COR-L47 (cell line): ENCODE measurements at regions not wholly inside any gene's neighbourhood (a gene's known extent, or its start where the extent isn't known, plus 50 kb on each side); places are given as distances from the start of the nearest gene placed in this dataset.
A peak's percentile ranks its signal among the peaks of the same experiment; 100 is the strongest.

ENCODE experiments used
- DNase-seq: peaks from one replicate; lab custom pipeline; 2025; lab: John Stamatoyannopoulos, UW

DNA sequence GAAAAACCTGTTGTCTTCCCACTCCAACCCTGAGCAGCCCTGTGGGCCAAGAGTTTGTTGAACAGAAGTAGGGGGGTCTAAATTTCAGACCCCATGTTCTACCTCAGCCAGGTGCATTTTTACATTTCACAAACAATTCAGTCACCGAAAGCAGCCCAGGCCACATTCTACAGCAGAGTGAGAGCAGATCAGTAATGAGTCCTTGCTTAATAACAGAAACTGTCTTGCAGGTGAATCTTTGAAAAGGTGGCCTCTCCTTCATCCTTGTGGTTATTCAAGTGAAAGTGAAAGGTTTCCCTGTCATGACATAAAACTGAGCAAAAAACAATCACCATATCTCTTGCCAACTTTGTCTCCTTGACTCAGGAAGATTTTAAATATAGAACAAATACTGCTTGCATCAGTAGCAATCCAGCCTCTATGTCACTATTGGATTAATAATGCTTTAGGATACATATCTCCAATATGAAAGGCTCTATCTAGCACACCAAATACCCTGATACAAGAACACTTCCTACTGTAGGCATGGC lies 670.2 kb downstream of the DIAPH3 start:
- no peak for DNase-seq

DNA sequence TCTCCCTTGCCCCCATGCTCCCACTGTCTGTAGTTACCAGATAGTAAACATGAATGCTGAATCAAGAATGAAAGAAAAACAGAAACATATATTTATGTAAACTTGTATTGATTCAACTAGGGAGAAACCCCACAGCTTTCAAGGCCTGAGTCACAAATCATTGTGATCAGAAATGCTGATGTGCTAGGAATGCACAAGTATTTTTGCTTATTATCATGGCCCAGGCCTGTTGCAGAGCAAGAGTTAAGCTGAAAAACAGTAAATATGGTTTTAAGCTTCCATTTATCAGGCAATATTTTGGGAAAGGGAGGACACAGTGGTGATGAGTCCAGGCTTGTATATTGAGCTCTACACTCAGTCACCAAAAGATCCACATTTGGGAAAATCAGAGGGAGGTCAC lies 669.6 kb downstream of the DIAPH3 start:
- DNase-seq = no peak

DNA sequence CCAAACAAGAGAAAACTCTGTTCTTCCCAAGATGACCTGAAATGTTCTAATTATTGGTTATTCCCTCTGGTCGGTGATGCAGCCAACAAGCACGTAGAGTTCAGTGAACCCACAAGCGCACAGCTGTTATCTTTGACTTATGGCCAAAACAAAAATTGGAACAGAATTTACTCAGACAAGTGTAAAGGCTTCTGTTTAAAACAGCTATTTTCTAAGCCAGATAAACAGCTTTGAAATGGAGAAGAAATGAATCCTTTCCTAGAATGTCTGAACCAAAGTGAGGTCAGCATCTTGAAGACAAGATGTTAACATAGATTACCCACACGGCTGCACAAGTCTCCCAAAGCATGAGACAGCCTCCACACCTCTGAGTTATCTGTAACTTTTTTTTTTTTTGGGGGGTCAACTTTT lies 669.2 kb downstream of the DIAPH3 start:
- no peak for DNase-seq

DNA sequence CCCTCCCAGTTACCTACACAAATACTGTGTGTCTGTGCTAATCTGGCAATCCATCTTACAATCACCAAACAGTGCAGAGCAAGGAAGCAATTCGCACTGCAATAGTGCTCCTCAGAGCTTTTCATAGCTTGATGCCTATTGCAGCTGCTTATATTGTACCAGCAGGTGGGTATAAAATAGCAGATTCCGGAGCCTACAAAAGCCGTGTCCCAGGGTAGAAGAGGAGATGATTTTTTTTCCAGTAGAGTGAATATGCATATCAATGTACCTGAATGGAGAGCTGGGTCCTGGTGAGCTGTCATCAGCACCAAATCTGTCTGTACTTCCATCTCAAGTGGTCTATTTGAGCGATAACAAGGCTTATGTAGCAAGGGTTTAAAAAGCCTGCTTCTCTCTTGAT lies 668.4 kb downstream of the DIAPH3 start:
- no peak for DNase-seq

GRCh38 chr13:59495936-59496512 lies 667.7 kb downstream of the DIAPH3 start:
- DNase-seq = no peak

DNA sequence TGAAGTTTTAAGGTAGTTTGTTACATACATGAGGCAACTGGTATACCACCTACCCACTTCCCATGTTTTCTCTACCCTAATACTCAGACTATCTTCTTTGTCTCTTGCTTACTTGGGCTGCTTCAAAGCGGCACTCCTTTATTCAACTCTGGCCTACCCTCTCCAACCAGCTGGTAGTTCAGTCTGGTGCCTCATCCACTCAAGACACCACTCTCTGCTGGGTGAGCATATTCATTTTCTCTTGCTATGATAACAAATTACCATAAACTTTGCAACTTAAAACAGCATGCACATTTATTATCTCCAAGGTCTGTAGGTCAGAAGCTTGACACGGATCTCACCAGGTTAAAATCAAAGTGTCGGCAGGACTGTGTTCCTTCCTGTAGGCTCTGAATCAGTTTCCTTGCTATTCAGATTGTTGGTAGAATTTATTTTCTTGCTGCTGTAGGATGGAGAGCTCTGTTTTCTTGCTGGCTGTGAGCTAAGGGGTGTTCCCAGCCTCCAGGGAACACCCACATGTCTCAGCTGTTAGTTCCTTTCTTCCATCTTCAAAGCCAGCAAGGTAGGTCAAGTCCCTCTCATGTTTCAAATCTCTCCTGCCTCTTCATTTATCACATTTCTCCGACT lies 666.0 kb downstream of the DIAPH3 start:
- DNase-seq = no peak

- DNase-seq = no peak
Observed at GRCh38 chr13:59501004-59501403, 662.7 kb downstream of the DIAPH3 start.

- DNase-seq = no peak
Observed at GRCh38 chr13:59504407-59504806, 659.3 kb downstream of the DIAPH3 start.

GRCh38 chr13:59510386-59510785 lies 653.3 kb downstream of the DIAPH3 start:
- no peak for DNase-seq

DNA sequence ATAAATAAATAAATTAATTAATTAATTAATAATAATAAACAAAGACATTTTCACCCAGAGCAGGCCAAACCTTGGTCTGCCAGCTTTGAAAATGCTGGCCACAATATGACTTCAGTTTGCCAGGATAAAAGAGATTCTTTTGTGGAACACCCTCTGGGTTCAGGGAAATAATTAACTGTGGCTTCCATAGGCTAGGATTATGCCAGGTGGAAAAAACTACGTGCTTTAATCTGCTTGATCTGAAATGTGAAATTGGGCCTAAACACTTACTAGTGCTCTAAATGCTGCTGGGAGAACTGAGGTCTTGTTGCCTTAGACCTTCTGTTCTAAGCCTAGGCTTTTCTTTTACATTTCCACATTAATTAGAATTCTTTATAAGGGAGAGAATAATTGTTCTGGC lies 650.0 kb downstream of the DIAPH3 start:
- no peak for DNase-seq

- DNase-seq = no peak
Observed at GRCh38 chr13:59514316-59514715, 649.4 kb downstream of the DIAPH3 start.

DNA sequence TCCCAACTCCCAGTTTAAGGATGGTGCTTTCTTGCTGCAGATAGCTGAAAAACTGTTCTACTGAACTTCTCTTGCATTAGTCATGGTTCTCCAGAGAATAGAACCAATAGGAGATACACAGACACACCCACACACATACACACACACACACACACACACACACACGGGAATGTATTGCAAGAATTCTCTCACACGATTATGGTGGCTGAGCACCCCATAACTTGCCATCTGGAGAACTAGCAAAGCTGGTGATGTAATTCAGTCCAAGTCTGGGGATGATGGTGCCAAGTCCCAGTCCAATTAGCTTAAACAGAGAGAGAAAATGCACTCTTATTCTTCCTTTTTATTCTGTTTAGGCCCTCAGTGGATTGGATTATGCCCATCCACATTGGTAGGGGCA lies 643.9 kb downstream of the DIAPH3 start:
- DNase-seq = no peak

- DNase-seq = no peak
Observed at GRCh38 chr13:59521549-59521948, 642.2 kb downstream of the DIAPH3 start.

DNA sequence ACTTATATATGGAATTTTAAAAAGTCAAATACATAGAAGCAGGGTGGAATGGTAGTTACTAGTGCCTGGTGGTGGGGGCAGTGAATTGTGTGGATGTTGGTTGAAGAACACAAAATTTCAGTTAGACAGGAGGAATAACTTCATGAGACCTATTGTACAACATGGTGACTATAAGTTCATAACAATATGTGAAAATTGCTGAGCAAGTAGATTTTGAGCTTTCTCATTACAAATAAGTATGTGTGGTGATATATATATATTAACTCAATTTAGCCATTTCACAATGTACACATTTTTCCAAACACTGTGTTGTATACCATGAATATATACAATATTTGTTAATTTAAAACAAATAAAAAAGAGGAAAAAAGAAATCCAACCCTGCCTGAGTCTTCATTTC lies 641.1 kb downstream of the DIAPH3 start:
- no peak for DNase-seq

DNA sequence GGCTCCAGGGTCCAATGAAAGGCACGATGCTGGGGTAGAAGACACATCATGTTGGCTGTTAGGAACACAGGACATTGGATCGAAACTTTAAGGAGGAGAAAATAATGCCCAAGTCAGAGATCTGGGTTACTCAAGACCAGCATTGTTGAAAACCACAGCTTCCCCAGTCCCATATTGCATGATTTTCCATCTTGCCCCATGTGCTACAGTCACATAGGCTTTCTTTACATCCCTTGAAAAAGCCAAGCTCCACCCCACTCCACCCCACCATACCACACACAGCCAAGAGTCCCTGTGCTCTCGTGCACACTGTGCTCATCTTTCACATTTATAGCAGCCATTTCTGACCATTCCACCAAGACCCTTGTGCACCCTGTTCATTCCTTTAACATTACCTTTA lies 636.2 kb downstream of the DIAPH3 start:
- DNase-seq = no peak

GRCh38 chr13:59531571-59532091 lies 632.1 kb downstream of the DIAPH3 start:
- DNase-seq = peak; percentile 87

GRCh38 chr13:59532405-59532804 lies 631.3 kb downstream of the DIAPH3 start:
- no peak for DNase-seq

DNA sequence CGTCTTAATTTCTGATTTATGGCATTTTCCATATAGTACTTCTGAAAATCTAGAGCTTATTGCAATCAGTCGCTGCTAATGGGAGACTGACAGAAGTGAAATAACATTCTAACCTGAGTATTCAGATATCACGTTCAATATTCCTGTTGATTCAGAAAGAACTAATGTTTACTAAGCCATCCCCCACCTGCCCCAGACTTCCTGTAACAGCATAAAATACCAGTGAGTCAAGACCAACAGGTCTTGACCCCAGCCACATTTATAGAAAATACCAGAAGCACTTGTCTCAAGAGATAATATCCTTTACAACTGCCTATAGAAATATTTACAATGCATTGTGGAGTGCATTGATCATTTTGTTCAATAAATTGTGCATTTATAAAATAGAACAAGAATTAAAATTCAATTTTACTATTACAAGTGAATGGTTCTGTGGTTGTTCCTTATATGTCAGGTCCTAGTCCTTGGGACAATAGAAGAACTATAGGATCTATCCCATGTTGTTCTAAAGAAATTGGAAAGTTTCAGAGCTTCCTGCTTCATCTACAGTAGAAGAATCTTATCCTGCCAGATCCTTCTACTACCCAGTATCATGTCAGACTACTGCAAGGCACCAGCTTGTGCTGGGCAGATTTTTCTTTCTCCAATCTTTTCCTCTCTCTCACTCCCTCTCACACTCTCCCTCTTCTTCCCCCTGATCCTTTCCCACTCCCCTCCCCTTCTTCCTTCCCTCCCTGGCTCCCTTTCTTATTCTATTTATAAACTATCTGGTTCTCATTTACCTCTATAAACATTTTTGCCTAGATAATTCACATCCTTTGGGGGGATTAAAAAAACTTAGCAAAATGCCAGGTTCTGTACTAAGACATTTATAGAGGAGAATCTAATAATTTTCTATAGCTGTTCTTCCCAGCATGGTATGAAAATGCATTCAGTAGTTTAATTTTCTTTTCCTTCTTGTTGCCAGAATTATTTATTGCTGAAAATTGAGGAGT lies 629.9 kb downstream of the DIAPH3 start:
- no peak for DNase-seq

GRCh38 chr13:59534806-59535205 lies 628.9 kb downstream of the DIAPH3 start:
- DNase-seq = no peak

GRCh38 chr13:59537500-59537899 lies 626.2 kb downstream of the DIAPH3 start:
- DNase-seq = no peak

GRCh38 chr13:59538512-59538911 lies 625.2 kb downstream of the DIAPH3 start:
- no peak for DNase-seq

- DNase-seq = no peak
Observed at GRCh38 chr13:59542303-59542702, 621.4 kb downstream of the DIAPH3 start.

DNA sequence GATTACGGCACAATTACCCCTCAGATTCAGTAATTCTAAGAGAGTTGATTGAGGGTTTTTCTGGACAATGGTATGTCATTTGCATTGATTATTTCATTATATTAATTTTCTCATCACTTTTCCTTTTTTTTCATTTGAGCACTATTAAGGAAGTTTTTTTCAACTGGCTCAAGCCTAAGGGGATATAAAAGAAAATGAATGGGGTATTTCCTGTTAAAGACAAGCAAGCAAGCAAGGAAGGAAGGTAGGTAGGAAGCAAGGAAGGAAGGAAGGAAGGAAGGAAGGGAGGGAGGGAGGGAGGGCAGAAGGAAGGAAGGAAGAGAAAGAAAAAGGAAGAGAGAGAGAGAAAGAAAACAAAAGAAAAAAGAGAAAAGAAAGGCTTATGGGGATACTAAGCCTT lies 620.3 kb downstream of the DIAPH3 start:
- no peak for DNase-seq
